ENCODE measurements at regions not wholly inside any gene's neighbourhood (a gene's known extent, or its start where the extent isn't known, plus 50 kb on each side); places are given as distances from the start of the nearest gene placed in this dataset.

GRCh38 chr12:107551434-107551833 lies 134.2 kb upstream of the PWP1 start:
- TF ChIP-seq EP300 (IDR thresholded peaks at IDR 0.05; ENCODE audit: low read depth in 2 of 2, low read length in 2 of 2) (no peak), EP300 (CRISPR knock-in tag; IDR thresholded peaks at IDR 0.05; ENCODE audit: borderline replicate concordance) (no peak), KLF16 (CRISPR knock-in tag; IDR thresholded peaks at IDR 0.05) (no peak), TMF1 (CRISPR knock-in tag; IDR thresholded peaks at IDR 0.05; ENCODE audit: low read depth) (no peak), SIN3A (IDR thresholded peaks at IDR 0.05; ENCODE audit: borderline replicate concordance, low read depth, low read length) (no peak), HNRNPK (IDR thresholded peaks at IDR 0.05; ENCODE audit: low read depth, low read length, poor library complexity, severe bottlenecking) (no peak), YY1 (IDR thresholded peaks at IDR 0.05; ENCODE audit: insufficient read depth, insufficient replicate concordance, low read depth, low read length) (no peak), PAX8 (CRISPR knock-in tag; IDR thresholded peaks at IDR 0.05; ENCODE audit: borderline replicate concordance) (no peak), PREB (CRISPR knock-in tag; IDR thresholded peaks at IDR 0.05) (no peak), ARHGAP35 (CRISPR knock-in tag; IDR thresholded peaks at IDR 0.05; ENCODE audit: borderline replicate concordance) (no peak), EHMT2 (IDR thresholded peaks at IDR 0.05; ENCODE audit: borderline replicate concordance, low read depth, low read length) (no peak), CREB1 (IDR thresholded peaks at IDR 0.05) (no peak), CREB1 (CRISPR knock-in tag; IDR thresholded peaks at IDR 0.05) (no peak)
- TF ChIP-seq, protein P1, sequence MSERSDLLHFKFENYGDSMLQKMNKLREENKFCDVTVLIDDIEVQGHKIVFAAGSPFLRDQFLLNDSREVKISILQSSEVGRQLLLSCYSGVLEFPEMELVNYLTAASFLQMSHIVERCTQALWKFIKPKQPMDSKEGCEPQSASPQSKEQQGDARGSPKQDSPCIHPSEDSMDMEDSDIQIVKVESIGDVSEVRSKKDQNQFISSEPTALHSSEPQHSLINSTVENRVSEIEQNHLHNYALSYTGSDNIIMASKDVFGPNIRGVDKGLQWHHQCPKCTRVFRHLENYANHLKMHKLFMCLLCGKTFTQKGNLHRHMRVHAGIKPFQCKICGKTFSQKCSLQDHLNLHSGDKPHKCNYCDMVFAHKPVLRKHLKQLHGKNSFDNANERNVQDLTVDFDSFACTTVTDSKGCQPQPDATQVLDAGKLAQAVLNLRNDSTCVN (CRISPR knock-in tag; IDR thresholded peaks at IDR 0.05; ENCODE audit: borderline replicate concordance) = no peak
